SK-N-SH (cell line): ENCODE measurements at regions not wholly inside any gene's neighbourhood (a gene's known extent, or its start where the extent isn't known, plus 50 kb on each side); places are given as distances from the start of the nearest gene placed in this dataset.

Experiments
- EP300 ChIP-seq, 2 experiments: IDR thresholded peaks; 2 replicates each; pipeline versions ENCODE4 v1.4.0 to v1.6.1; 2012; ENCODE audit warnings: borderline replicate concordance in 1 of 2, low read depth in 1 of 2, low read length in 1 of 2
- FOXJ3 ChIP-seq: sonication (generic); formaldehyde crosslinking; IDR thresholded peaks from 2 replicates; pipeline ENCODE4 v1.5.1; 2020; ENCODE audit warnings: mild to moderate bottlenecking, missing genetic modification reagents
- RXRA ChIP-seq: IDR thresholded peaks from 2 replicates; pipeline ENCODE4 v1.4.0; 2012; ENCODE audit warnings: low read depth, mild to moderate bottlenecking, borderline replicate concordance
- TAF1 ChIP-seq: IDR thresholded peaks from 2 replicates; pipeline ENCODE4 v1.6.1; 2012; ENCODE audit warnings: low read depth, mild to moderate bottlenecking, low read length, moderate library complexity, borderline replicate concordance
- TEAD4 ChIP-seq: IDR thresholded peaks from 2 replicates; pipeline ENCODE4 v1.4.0; 2012; ENCODE audit warnings: mild to moderate bottlenecking, borderline replicate concordance; ENCODE audit not compliant: insufficient read depth
- TF ChIP-seq, protein P1 (sequence below): fragments of 200-600 bp; sonication (generic); IDR thresholded peaks from 2 replicates; pipeline ENCODE4 v1.6.1; 2017; ENCODE audit warnings: antibody characterized with exemption, mild to moderate bottlenecking, moderate library complexity
- TF ChIP-seq, protein P2 (sequence below): fragments of 150-350 bp; IDR thresholded peaks from 2 replicates; pipeline ENCODE4 v1.6.1; 2016; ENCODE audit warnings: mild to moderate bottlenecking, low read depth, low read length
- TF ChIP-seq, protein P3 (sequence below): IDR thresholded peaks from 2 replicates; pipeline ENCODE4 v1.4.0; 2012; ENCODE audit warnings: low read depth
- TF ChIP-seq, protein P4 (sequence below): IDR thresholded peaks from 2 replicates; pipeline ENCODE4; 2012
- TF ChIP-seq, protein P5 (sequence below): fragments of 150-350 bp; IDR thresholded peaks from 2 replicates; pipeline ENCODE4 v1.6.1; 2017; ENCODE audit warnings: antibody characterized with exemption, low read length, low read depth, borderline replicate concordance

DNA sequence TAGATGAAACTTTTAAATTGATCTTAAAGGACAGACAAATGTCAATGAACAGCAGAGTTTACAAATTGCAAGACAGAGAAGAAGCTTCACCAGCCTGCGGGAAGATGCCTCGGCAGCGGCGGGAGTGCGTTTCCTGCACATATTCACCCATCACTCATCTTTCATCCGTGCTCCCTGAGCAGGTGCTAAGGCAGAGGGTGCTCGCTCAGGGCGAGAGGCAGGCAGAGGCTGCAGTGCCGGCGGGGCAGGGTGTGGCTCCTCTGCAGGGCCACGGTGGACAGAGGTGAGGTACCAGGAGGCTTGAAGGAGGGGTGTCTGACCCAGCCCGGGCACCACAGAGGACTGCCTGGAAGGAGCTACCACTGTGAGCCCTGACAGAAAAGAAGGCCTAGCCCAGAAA lies 155.2 kb upstream of the PPP2R2D start:
- TF ChIP-seq, protein P1, sequence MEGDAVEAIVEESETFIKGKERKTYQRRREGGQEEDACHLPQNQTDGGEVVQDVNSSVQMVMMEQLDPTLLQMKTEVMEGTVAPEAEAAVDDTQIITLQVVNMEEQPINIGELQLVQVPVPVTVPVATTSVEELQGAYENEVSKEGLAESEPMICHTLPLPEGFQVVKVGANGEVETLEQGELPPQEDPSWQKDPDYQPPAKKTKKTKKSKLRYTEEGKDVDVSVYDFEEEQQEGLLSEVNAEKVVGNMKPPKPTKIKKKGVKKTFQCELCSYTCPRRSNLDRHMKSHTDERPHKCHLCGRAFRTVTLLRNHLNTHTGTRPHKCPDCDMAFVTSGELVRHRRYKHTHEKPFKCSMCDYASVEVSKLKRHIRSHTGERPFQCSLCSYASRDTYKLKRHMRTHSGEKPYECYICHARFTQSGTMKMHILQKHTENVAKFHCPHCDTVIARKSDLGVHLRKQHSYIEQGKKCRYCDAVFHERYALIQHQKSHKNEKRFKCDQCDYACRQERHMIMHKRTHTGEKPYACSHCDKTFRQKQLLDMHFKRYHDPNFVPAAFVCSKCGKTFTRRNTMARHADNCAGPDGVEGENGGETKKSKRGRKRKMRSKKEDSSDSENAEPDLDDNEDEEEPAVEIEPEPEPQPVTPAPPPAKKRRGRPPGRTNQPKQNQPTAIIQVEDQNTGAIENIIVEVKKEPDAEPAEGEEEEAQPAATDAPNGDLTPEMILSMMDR, result no peak
- TF ChIP-seq, protein P2, sequence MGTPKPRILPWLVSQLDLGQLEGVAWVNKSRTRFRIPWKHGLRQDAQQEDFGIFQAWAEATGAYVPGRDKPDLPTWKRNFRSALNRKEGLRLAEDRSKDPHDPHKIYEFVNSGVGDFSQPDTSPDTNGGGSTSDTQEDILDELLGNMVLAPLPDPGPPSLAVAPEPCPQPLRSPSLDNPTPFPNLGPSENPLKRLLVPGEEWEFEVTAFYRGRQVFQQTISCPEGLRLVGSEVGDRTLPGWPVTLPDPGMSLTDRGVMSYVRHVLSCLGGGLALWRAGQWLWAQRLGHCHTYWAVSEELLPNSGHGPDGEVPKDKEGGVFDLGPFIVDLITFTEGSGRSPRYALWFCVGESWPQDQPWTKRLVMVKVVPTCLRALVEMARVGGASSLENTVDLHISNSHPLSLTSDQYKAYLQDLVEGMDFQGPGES, result no peak
- TF ChIP-seq EP300 (IDR thresholded peaks at IDR 0.05; ENCODE audit: borderline replicate concordance in 1 of 2, low read depth in 1 of 2, low read length in 1 of 2) (no peak), RXRA (no peak), TAF1 (no peak), FOXJ3 (no peak), TEAD4 (no peak)
- TF ChIP-seq, protein P3, sequence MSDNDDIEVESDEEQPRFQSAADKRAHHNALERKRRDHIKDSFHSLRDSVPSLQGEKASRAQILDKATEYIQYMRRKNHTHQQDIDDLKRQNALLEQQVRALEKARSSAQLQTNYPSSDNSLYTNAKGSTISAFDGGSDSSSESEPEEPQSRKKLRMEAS, result no peak
- TF ChIP-seq, protein P4, sequence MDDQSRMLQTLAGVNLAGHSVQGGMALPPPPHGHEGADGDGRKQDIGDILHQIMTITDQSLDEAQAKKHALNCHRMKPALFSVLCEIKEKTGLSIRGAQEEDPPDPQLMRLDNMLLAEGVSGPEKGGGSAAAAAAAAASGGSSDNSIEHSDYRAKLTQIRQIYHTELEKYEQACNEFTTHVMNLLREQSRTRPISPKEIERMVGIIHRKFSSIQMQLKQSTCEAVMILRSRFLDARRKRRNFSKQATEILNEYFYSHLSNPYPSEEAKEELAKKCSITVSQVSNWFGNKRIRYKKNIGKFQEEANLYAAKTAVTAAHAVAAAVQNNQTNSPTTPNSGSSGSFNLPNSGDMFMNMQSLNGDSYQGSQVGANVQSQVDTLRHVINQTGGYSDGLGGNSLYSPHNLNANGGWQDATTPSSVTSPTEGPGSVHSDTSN, result no peak
- TF ChIP-seq, protein P5, sequence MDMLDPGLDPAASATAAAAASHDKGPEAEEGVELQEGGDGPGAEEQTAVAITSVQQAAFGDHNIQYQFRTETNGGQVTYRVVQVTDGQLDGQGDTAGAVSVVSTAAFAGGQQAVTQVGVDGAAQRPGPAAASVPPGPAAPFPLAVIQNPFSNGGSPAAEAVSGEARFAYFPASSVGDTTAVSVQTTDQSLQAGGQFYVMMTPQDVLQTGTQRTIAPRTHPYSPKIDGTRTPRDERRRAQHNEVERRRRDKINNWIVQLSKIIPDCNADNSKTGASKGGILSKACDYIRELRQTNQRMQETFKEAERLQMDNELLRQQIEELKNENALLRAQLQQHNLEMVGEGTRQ, result no peak
